GM23248 (cell line): ENCODE measurements at regions not wholly inside any gene's neighbourhood (a gene's known extent, or its start where the extent isn't known, plus 50 kb on each side); places are given as distances from the start of the nearest gene placed in this dataset.

Experiments
- EZH2 ChIP-seq: fragments of 200-600 bp; sonication (generic); IDR thresholded peaks from 2 replicates; pipeline ENCODE4 v1.6.1; 2018; ENCODE audit warnings: antibody characterized with exemption, mild to moderate bottlenecking; ENCODE audit not compliant: insufficient read depth, poor library complexity, severe bottlenecking
- EZH2phosphoT487 ChIP-seq: fragments of 200-600 bp; sonication (generic); IDR thresholded peaks from 2 replicates; pipeline ENCODE4 v1.6.1; 2018; ENCODE audit warnings: antibody characterized with exemption, moderate library complexity, mild to moderate bottlenecking, low read depth; ENCODE audit not compliant: insufficient read depth

DNA sequence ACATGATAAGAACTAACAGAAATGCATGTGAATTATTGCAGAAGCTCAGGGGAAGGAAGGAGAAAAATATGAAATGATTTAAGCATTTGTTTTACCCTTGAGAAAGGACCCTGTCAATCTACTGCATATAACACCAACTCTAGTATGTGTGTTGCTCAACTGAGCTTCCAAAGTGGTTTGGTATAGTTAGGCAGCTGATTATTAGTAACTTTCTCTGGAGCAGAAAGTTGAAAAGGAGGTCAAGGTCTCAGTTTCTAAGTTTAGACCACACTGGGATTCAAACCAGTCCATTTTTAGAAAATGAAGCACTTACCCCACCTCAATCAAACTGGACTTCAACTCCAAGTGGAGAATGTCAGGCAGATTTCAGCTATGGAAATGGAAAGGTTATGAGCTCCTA is 123.3 kb upstream of the CDC42EP3 start:
- no peak for TF ChIP-seq EZH2
- TF ChIP-seq EZH2phosphoT487, result no peak
